WI38 (cell line): ENCODE measurements at regions not wholly inside any gene's neighbourhood (a gene's known extent, or its start where the extent isn't known, plus 50 kb on each side); places are given as distances from the start of the nearest gene placed in this dataset.

Experiments used
- H3K4me3 ChIP-seq: 2 replicates; pipeline ENCODE4 v1.5.1; 2011; ENCODE audit warnings: low read depth, mild to moderate bottlenecking, control low read depth, low read length
- TF ChIP-seq, protein P1 (sequence below): IDR thresholded peaks from 2 replicates; pipeline ENCODE4 v1.5.1; 2012; ENCODE audit warnings: low read depth, mild to moderate bottlenecking, control low read depth, low read length

DNA sequence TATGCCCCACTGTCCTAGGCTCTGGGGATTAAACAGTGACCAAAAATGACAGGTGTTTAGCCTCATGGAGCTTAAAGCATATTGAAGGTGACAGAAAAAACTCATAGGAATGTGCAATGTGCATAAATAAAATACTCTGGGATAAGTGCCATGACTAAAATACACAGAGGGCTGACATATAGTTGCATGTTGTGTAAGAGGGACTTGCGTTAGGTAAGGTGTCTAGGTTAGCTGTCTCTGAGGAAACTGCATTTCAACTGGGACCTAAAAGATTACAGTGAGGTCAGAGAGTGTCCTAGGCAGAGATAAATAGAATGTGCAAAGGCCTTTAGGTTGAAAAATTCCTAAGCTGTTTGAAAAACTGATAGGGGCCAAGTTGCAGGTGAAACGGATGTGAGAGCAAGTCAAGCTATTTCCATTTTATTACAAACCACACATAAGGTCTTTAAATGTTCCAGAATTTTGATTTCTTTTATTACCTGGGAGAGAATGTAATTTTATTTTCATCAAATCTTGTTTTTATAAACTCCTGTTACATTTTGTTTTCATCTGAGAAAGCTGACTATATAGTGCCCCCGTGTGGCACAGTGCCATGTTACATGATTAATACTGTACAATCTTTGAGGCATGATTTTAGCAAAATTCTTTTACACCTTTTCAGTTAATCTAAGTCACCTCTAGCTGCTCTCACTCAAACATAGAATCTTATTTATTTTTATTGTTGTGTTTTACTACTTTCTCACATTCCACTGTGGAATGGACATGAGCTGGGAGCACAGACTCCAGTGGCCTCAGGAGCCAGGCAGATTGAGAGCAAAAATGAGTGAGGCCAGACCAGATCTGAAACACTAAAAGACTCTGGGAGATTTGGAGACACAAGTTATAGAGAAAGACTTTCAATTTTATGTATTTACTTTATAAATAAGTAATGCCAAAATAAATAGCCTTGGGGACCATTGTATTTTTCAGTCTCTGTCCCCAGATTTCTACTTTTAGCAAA lies 259.6 kb upstream of the ZNF717 start:
- H3K4me3 ChIP-seq: no peak overlapping the region
- TF ChIP-seq, protein P1, sequence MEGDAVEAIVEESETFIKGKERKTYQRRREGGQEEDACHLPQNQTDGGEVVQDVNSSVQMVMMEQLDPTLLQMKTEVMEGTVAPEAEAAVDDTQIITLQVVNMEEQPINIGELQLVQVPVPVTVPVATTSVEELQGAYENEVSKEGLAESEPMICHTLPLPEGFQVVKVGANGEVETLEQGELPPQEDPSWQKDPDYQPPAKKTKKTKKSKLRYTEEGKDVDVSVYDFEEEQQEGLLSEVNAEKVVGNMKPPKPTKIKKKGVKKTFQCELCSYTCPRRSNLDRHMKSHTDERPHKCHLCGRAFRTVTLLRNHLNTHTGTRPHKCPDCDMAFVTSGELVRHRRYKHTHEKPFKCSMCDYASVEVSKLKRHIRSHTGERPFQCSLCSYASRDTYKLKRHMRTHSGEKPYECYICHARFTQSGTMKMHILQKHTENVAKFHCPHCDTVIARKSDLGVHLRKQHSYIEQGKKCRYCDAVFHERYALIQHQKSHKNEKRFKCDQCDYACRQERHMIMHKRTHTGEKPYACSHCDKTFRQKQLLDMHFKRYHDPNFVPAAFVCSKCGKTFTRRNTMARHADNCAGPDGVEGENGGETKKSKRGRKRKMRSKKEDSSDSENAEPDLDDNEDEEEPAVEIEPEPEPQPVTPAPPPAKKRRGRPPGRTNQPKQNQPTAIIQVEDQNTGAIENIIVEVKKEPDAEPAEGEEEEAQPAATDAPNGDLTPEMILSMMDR: peak; percentile 30; the same call in 1 of the 2 replicates

- H3K4me3 ChIP-seq: no peak overlapping the region
- TF ChIP-seq, protein P1: no peak
These were observed 262.0 kb upstream of the ZNF717 start for GRCh38 chr3:76047368-76047767.

DNA sequence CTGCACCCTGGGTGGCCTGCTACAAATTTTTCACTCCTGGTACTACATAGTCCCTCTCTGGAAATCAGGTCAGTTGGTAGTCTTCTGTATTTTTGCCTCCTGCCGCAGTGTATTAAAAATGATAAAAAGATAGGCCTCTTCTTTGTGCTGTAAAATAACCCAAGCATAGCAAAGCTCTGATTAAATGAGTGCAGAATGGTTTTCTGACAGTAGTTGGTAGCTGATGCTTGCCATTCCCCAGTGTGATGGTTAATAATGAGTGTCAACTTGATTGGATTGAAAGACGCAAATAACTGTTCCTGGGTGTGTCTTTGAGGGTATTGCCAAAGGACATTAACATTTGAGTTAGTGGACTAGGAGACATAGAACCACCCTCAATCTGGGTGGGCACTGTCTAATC lies 264.4 kb upstream of the ZNF717 start:
- TF ChIP-seq, protein P1: no peak
- H3K4me3 ChIP-seq: no peak overlapping the region

GRCh38 chr3:76051145-76051544 lies 265.8 kb upstream of the ZNF717 start:
- no peak overlapping the region for H3K4me3 ChIP-seq
- TF ChIP-seq, protein P1: no peak

DNA sequence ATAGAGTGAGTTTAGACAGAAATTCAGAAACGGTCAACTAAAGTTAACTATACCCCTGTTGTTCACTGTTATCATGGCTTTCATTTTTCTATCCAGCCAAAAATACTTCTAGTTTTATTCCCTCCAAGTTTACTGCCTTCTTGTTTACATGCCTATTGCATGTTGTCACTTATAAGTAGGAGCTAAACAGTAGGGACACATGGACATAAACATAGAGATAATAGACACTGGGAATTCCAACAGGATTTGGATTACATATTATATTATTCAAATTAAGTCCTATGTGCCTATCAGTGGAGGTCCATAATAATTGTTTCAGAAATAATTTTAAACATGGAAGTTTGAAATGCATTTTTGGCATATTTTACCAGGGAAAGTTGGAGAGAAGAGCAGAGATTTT lies 269.1 kb upstream of the ZNF717 start:
- TF ChIP-seq, protein P1: no peak
- no peak overlapping the region for H3K4me3 ChIP-seq

GRCh38 chr3:76061654-76062053 lies 276.3 kb upstream of the ZNF717 start:
- no peak overlapping the region for H3K4me3 ChIP-seq
- TF ChIP-seq, protein P1: no peak

GRCh38 chr3:76063019-76063418 lies 277.7 kb upstream of the ZNF717 start:
- TF ChIP-seq, protein P1: no peak

More at GRCh38 chr3:76063019-76063418, 277.7 kb upstream of the ZNF717 start:
- no peak overlapping the region for H3K4me3 ChIP-seq
